HG03521 (cell line): ENCODE measurements at regions not wholly inside any gene's neighbourhood (a gene's known extent, or its start where the extent isn't known, plus 50 kb on each side); places are given as distances from the start of the nearest gene placed in this dataset.
"Not testable (repeated sequence)": the region's sequence is repeated elsewhere in the genome, so short reads cannot be mapped to it uniquely, and the experiment has no call there.

Experiments
- ATAC-seq: cut with Tn5 transposase; IDR thresholded peaks from one replicate; pipeline ENCODE4 v1.9.1; 2021; ENCODE audit warnings: mild to moderate bottlenecking, moderate library complexity; ENCODE audit not compliant: unreplicated experiment

DNA sequence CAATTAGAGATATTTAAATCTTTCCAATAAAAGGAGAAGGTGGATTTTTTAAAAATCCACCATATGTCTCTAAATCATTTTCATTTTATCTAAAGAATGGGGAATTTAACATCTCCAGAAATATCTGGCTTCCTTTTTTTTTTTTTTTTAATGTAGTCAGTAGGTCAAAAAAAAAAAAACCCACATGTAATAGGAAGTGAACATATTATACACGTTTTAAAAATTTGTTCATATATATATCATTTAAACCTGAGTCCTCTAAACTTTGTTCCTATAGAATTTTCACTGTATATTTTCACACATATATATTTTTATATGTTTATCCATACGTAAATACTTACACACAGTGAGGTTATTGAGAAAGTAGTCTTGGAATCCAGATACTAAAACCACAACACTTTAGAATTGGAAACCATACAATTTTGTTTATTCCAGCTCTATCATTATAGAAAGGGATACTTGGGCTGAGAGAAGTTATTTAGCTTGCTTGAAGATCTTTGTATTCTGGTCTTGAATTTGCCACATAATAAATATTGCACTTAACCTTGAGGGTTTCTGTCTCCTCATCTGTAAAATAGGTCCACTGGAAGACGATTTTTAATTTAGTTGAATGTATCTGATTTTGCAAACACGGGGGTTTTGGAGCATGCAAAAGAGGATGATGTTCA, 62.1 kb upstream of the ZNF217 start:
- no peak for ATAC-seq

DNA sequence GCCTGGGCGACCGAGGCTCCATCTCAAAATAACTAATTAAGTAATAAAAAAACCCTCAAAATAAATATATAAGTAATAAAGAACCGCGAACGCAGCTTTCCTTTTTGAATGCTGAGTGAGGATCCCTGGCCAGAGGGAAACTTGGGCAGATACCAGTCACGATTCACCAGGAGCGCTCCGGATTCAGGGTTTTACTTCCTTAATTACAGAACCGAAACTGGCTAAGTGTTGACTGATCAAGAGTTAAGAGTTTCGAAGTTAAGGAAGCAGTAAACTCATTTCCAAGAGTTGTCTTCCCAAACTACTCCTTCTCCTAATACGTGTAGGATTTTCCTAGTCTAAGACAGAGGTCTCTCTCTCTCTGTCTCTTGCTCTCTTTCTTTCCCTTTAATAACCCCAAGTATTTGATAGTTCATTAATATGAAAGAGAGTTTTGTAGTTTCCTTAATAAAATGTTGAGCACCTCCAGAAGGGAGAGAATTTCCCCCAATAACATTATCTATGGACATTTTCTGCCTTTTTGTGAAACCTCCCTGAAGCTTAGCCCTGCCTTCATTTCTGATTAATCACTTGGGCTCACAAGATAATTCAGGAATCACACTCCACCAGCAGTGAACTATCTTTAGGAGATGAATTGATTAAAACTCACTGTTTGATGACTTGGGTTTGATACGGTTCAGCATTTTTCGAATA, 61.4 kb upstream of the ZNF217 start:
- ATAC-seq: no peak

DNA sequence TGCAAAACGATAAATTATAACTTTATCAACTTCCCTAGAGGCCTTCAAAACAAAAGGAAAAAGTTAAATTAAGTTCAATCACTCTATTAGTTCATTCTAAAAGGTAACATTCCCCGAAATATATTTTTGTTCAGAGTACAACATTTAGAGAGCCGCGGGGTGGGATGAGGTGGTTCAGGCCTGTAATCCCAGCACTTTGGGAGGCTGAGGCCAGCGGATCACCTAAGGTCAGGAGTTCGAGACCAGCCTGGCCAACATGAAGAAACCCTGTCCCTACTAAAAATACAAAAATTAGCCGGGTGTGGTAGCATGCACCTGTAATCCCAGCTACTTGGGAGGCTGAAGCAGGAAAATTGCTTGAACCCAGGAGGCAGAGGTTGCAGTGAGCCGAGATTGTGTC, 60.9 kb upstream of the ZNF217 start:
- not testable (repeated sequence) for ATAC-seq

DNA sequence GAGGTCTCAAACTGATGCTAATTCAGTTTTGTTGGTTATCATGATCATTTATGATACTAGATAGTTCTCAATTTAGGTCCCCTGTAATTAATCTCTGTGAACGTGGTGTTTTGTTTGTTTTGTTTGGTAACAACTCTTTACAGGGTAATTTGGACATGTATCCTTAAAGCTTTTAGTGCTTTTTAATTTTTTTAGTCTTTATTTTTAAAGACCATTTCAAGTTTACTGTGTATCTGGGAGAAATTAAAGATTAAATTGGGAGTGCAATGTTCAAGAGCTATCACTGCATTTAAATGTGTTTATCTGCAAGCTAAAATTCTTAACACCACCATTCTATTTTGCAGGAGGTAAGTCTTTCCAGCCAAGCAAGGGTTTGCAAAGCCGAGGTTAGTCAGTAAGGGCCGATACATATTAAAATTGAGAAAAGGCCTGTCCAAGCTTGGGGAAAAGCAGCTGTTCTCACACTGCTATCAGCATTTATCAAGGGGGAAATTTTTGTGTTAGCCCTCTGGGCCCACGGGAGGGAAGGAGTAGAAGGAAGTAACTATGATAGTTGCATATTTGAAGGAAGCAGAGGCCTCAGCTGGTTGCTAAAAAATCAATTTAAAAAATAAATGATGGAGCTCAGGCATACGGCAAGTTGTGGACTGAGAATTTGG, 59.3 kb upstream of the ZNF217 start:
- peak; percentile 6 for ATAC-seq

DNA sequence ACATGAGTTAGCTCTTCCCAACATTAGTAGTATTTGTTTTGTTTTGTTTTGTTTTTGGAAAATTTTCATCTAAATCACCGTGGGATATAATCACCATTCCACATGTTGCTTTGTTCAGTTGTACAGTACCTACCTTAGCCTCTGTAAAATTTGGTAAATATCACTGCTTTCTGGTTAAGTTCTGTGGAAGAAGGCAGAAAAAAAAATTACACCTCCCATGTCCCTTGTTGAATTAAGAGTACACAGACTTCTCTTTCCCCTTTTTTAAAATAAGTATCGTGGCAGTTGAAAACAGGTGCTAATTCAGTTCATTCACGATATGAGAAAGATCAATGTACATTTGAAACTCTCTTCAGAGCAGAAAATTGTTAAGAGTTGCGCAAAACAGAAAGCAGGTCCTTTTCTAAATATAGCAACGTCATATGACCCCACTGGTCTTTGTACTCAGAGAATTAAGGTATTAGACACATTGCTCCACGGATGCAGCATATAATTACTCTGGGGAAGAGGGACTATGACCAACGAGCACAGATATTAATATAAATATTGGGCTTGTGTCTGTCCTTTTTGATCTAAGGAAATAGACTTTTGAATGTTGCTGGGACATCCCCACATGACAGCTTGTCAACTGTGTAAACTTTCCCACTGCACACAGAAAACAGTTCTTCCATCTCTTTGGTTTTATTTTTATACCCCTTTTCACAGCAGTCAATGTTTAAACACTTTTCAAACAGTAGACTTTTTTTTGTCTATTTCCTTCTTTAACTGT, 58.6 kb upstream of the ZNF217 start:
- ATAC-seq: peak; percentile 60

DNA sequence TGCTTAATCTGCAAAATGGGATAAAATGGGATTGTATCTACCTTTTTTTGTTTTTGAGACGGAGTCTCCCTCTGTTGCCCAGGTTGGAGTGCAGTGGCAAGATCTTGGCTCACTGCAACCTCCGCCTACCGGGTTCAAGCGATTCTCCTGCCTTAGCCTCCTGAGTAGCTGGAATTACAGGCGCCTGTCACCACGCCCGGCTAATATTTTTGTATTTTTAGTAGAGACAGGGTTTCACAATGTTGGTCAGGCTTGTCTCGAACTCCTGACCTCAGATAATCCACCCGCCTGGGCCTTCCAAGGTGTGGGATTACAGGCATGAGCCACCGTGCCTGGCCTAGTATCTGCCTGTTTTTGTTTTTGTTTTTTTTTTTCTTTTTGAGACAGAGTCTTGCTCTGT, 55.9 kb upstream of the ZNF217 start:
- not testable (repeated sequence) for ATAC-seq

DNA sequence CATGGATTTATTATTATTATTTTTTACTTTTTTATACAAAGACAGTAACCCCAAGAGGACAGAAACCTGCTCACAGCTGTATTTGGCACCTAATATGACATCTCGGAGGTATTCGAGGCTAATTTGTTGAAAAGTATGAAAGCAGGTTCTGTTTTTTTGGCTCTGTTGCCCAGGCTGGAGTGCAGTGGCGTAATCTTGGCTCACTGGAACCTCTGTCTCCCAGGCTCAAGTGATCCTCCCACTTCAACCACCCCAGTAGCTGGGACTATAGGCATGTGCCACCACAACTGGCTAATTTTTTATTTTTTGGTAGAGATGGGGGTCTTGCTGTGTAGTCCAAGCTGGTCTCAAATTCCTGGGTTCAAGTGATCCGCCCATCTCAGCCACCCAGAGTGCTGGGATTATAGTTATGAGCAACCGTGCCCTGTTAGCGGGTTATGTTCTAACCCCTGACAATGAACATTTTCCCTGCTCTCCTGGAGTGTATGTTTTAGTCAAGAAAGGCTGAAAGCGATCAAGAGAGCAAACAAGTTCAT, 53.7 kb upstream of the ZNF217 start:
- ATAC-seq: no peak

DNA sequence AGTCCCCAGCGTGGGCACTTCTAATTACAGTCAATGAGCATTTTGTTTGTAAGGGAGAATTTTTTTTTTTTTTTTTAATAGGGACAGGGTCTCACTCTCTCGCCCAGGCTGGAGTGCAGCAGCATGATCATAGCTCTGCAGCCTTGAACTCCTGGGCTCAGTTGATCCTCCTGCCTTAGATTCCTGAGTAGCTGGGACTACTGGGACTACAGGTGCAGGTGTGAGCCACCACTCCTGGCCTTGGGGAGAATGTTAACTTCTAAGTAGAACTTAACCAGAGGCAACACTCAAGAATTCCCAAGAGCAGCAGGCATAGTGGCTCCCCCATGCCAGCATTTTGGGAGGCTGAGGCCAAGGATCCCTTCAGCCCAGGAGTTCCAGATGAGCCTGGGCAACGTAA, 52.9 kb upstream of the ZNF217 start:
- ATAC-seq: no peak

DNA sequence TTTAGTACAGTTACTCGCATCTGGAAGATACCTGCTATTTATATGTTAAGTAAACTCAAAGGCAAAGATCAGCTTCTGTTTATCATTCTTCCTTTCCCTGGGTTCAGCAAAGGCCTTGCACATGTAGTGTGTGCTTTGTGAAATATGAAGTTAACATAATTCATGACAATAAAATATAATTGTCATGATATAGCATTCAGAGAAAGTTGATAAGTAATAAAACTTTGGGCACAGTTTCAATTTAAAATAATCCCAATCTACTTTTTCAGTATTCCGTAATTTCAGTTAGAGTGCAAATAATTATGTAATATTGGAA, 51.9 kb upstream of the ZNF217 start:
- ATAC-seq: no peak

DNA sequence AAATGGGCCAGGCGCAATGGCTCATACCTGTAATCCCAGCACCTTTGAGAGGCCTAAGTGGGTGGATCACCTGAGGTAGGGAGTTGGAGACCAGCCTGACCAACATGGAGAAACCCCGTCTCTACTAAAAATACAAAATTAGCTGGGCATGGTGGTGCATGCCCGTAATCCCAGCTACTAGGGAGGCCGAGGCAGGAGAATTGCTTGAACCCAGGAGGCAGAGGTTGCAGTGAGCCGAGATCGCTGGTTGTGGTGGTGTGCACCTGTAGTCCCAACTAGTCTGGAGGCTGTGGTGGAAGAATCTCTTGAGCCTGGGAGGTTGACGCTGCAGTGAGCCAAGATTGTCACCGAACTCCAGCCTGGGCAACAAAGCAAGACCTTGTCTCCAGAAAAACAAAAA, 50.5 kb upstream of the ZNF217 start:
- not testable (repeated sequence) for ATAC-seq
